ENCODE measurements at regions not wholly inside any gene's neighbourhood (a gene's known extent, or its start where the extent isn't known, plus 50 kb on each side); places are given as distances from the start of the nearest gene placed in this dataset.

GRCh38 chr17:79305376-79305767, 230.7 kb downstream of the ENGASE start:
- Histone ChIP-seq H3K23me2 (ENCODE audit: insufficient read length, low read depth, low read length, poor library complexity, severe bottlenecking) (no peaks in the 10 kb centered on the region), H3K56ac (ENCODE audit: insufficient read length, low read depth, low read length) (no peak overlapping the region), H2BK15ac (ENCODE audit: low read depth, low read length) (no peak overlapping the region), H3K23ac (ENCODE audit: insufficient read length, low read depth, low read length) (no peak overlapping the region), H3K27me3 (ENCODE audit: insufficient read depth, low read length) (no peaks in the 10 kb centered on the region), H3T11ph (ENCODE audit: low read length) (no peak overlapping the region), H3K9ac (ENCODE audit: extremely low read depth, insufficient read length, low read length) (no peak overlapping the region), H4K8ac (replicated peaks; ENCODE audit: insufficient read length, low read depth, low read length) (no peak overlapping the region), H2BK5ac (ENCODE audit: insufficient read length, low read length) (no peak overlapping the region), H3K79me2 (ENCODE audit: insufficient read depth, low read length) (no peaks in the 10 kb centered on the region), H2AK5ac (ENCODE audit: insufficient read length, low read length) (no peak overlapping the region), H3K4me2 (ENCODE audit: insufficient read depth, insufficient read length, low read length) (no peak overlapping the region), H2BK20ac (ENCODE audit: low read depth, low read length, poor library complexity, severe bottlenecking) (no peak overlapping the region), H3K4ac (ENCODE audit: low read depth, low read length) (no peak overlapping the region), H4K5ac (ENCODE audit: insufficient read length, low read depth, low read length) (no peak overlapping the region), H3K27ac (ENCODE audit: insufficient read length, low read depth, low read length) (no peak overlapping the region), H3K18ac (ENCODE audit: insufficient read length, low read depth, low read length) (no peak overlapping the region), H3K79me1 (ENCODE audit: insufficient read depth, low read depth, low read length, poor library complexity, severe bottlenecking) (no peaks in the 10 kb centered on the region), H4K91ac (ENCODE audit: insufficient read length, low read depth, low read length) (no peak overlapping the region), H2BK12ac (ENCODE audit: insufficient read length, low read depth, low read length) (no peak overlapping the region), H3K14ac (ENCODE audit: insufficient read depth, low read length) (no peak overlapping the region; the same call in 1 of the 2 replicates), H3K4me1 (ENCODE audit: insufficient read depth, low read length) (no peaks in the 10 kb centered on the region; the same call in 1 of the 2 replicates), H4K20me1 (ENCODE audit: control insufficient read depth, insufficient read depth, insufficient read length) (no peaks in the 10 kb centered on the region), H2BK120ac (ENCODE audit: low read depth, low read length, poor library complexity, severe bottlenecking) (no peak overlapping the region), H3K9me3 (ENCODE audit: control insufficient read depth, low read depth, low read length) (no peaks in the 10 kb centered on the region), H2AFZ (ENCODE audit: low read length) (no peak overlapping the region)
- Mint-ChIP-seq H3K4me3 (no peak overlapping the region), H3K27ac (0 out of 7 replicates have a peak overlapping the region, but pooled peaks of 1 of the 3 experiments have one; percentile 22), H3K4me1 (peaks cover 0 to 13% of the 10 kb centered on the region in 2 experiments; a peak in 3 of 4 replicates), H3K27me3 (ENCODE audit: low read depth) (no peaks in the 10 kb centered on the region; the same call in none of the 2 replicates), H3K9me3 (no peaks in the 10 kb centered on the region; a peak in 1 of 5 replicates), H3K36me3 (ENCODE audit: insufficient read depth in 1 of 3, low read depth in 3 of 3) (no peaks in the 10 kb centered on the region)
- no CpG with 5 or more reads among the region's 10 CpGs for WGBS (ENCODE audit: extremely low coverage, insufficient read length, low lambda C conversion rate)
- TF ChIP-seq, protein P1, sequence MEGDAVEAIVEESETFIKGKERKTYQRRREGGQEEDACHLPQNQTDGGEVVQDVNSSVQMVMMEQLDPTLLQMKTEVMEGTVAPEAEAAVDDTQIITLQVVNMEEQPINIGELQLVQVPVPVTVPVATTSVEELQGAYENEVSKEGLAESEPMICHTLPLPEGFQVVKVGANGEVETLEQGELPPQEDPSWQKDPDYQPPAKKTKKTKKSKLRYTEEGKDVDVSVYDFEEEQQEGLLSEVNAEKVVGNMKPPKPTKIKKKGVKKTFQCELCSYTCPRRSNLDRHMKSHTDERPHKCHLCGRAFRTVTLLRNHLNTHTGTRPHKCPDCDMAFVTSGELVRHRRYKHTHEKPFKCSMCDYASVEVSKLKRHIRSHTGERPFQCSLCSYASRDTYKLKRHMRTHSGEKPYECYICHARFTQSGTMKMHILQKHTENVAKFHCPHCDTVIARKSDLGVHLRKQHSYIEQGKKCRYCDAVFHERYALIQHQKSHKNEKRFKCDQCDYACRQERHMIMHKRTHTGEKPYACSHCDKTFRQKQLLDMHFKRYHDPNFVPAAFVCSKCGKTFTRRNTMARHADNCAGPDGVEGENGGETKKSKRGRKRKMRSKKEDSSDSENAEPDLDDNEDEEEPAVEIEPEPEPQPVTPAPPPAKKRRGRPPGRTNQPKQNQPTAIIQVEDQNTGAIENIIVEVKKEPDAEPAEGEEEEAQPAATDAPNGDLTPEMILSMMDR (conservative IDR thresholded peaks at IDR 0.05), result no peak
- no peak for DNase-seq

Data from H9 (cell line).